ENCODE measurements at regions not wholly inside any gene's neighbourhood (a gene's known extent, or its start where the extent isn't known, plus 50 kb on each side); places are given as distances from the start of the nearest gene placed in this dataset.
A peak's percentile ranks its signal among the peaks of the same experiment; 100 is the strongest.

DNA sequence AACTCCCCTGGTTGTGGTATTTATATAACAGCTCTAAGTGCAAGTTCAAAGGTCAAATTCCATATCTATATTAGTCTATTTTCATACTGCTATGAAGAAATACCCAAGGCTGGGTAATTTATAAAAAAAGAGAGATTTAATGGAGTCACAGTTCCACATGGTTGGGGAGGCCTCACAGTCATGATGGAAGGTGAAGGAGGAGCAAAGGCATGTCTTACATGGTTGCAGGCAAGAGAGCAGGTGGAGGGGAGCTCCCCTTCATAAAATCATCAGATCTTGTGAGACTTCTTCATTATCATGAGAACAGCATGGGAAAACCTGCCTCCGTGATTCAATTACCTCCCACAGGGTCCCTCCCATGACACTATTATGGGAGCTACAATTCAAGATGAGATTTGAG, 179.6 kb upstream of the FBXO11 start:
- Histone ChIP-seq H2AFZ (ENCODE audit: low read depth, low read length) (no peak overlapping the region), H3K79me2 (ENCODE audit: control insufficient read depth, insufficient read depth, low read length) (no peaks in the 10 kb centered on the region), H3K9me3 (replicated peaks; ENCODE audit: control insufficient read depth, insufficient read depth, low read depth, low read length) (no peaks in the 10 kb centered on the region), H3K4me1 (replicated peaks in 1 of 2; ENCODE audit: control insufficient read depth in 2 of 2, insufficient read depth in 2 of 2, low read length in 2 of 2) (no peaks in the 10 kb centered on the region), H3K27ac (ENCODE audit: extremely low read depth, low read depth, low read length) (no peak overlapping the region), H3K9ac (ENCODE audit: insufficient read depth in 1 of 2, low read depth in 2 of 2, low read length in 2 of 2) (no peak overlapping the region), H3K36me3 (ENCODE audit: control insufficient read depth, insufficient read depth, low read length) (no peaks in the 10 kb centered on the region), H3K9me1 (ENCODE audit: control insufficient read depth, insufficient read depth, low read length) (no peaks in the 10 kb centered on the region), H3K27me3 (ENCODE audit: control insufficient read depth in 2 of 2, insufficient read depth in 2 of 2, low read length in 2 of 2) (peaks cover 2 to 9% of the 10 kb centered on the region in 2 experiments; a peak in 2 of 5 replicates), H3K4me2 (ENCODE audit: insufficient read depth, low read length) (no peak overlapping the region), H3K4me3 (no peak overlapping the region), H4K20me1 (replicated peaks; ENCODE audit: control insufficient read depth, insufficient read depth, low read length) (no peaks in the 10 kb centered on the region)
- CTCF ChIA-PET (ENCODE audit: low intra/inter-chr PET ratio): no interaction called here
- POLR2A ChIA-PET: no interaction called here
- in situ Hi-C loops (cut with MboI) (no loop called here), intact Hi-C loops (cut with micrococcal nuclease) (no loop called here)
- FAIRE-seq: no peak
- BruUV-seq (replicated peaks): no TSS peak
- WGBS (ENCODE audit: insufficient coverage, low coverage, missing lambda C conversion rate): 0% methylated on average over 1 of the region's 1 CpG
- no peak for ATAC-seq
- no peak for DNase-seq (ENCODE audit: extremely low read depth in 1 of 4, low spot score in 3 of 4)
- TF ChIP-seq, protein P1, sequence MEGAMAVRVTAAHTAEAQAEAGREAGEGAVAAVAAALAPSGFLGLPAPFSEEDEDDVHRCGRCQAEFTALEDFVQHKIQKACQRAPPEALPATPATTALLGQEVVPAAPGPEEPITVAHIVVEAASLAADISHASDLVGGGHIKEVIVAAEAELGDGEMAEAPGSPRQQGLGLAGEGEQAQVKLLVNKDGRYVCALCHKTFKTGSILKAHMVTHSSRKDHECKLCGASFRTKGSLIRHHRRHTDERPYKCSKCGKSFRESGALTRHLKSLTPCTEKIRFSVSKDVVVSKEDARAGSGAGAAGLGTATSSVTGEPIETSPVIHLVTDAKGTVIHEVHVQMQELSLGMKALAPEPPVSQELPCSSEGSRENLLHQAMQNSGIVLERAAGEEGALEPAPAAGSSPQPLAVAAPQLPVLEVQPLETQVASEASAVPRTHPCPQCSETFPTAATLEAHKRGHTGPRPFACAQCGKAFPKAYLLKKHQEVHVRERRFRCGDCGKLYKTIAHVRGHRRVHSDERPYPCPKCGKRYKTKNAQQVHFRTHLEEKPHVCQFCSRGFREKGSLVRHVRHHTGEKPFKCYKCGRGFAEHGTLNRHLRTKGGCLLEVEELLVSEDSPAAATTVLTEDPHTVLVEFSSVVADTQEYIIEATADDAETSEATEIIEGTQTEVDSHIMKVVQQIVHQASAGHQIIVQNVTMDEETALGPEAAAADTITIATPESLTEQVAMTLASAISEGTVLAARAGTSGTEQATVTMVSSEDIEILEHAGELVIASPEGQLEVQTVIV (CRISPR knock-in tag; IDR thresholded peaks at IDR 0.05; ENCODE audit: borderline replicate concordance): no peak
- TF ChIP-seq ZNF431 (CRISPR knock-in tag; IDR thresholded peaks at IDR 0.05): peak; percentile 81; the same call in 1 of the 2 replicates

DNA sequence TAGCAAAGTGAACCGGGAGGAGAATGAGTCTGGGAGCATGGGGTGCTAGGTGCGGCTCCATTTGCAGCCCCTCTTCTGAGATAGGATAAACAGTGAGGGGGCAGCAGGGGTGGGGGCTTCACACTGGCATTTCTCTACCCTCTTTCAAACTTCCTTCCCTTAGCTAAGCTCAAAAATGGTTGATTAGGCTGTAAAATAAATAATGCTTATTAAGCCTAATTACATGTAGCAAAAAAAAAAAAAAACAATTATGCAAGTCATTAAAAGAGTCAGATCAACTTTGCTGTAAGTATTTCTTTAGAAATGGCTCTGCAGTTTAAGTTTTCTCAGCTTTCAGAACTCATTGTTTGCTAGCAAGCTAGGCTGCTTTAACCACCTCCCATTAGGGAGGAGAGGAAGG, 182.7 kb upstream of the FBXO11 start:
- H3K79me2 ChIP-seq (ENCODE audit: control insufficient read depth, insufficient read depth, low read length): no peaks in the 10 kb centered on the region
- DNase-seq (ENCODE audit: extremely low read depth in 1 of 4, low spot score in 3 of 4): no peak
- intact Hi-C loops (cut with micrococcal nuclease): no loop called here
- no peaks in the 10 kb centered on the region for H3K36me3 ChIP-seq (ENCODE audit: control insufficient read depth, insufficient read depth, low read length)
- H3K9me1 ChIP-seq (ENCODE audit: control insufficient read depth, insufficient read depth, low read length): no peaks in the 10 kb centered on the region
- in situ Hi-C loops (cut with MboI): no loop called here
- no peaks in the 10 kb centered on the region for H3K4me1 ChIP-seq (replicated peaks in 1 of 2; ENCODE audit: control insufficient read depth in 2 of 2, insufficient read depth in 2 of 2, low read length in 2 of 2)
- no peaks in the 10 kb centered on the region for H4K20me1 ChIP-seq (replicated peaks; ENCODE audit: control insufficient read depth, insufficient read depth, low read length)
- WGBS (ENCODE audit: insufficient coverage, low coverage, missing lambda C conversion rate): 0% methylated on average over 2 of the region's 2 CpGs
- H3K4me3 ChIP-seq: no peak overlapping the region
- CTCF ChIA-PET (ENCODE audit: low intra/inter-chr PET ratio): interaction anchor here (0.6 kb wide), 1 partner anchor 316 kb away, joined by 12 read pairs; no protein-coding TSS in a partner anchor
- TF ChIP-seq ZEB2 (IDR thresholded peaks at IDR 0.05) (no peak), MAFG (tag; conservative IDR thresholded peaks at IDR 0.05) (0 out of 2 replicates have a peak, but pooled peaks have one; percentile 28), C11orf30 (IDR thresholded peaks at IDR 0.05; ENCODE audit: low read depth) (0 out of 2 replicates have a peak, but pooled peaks have one; percentile 7), NCOA4 (IDR thresholded peaks at IDR 0.05; ENCODE audit: partially characterized antibody) (no peak), ZNF316 (IDR thresholded peaks at IDR 0.05) (peak; percentile 77)
- TF ChIP-seq, protein P2, sequence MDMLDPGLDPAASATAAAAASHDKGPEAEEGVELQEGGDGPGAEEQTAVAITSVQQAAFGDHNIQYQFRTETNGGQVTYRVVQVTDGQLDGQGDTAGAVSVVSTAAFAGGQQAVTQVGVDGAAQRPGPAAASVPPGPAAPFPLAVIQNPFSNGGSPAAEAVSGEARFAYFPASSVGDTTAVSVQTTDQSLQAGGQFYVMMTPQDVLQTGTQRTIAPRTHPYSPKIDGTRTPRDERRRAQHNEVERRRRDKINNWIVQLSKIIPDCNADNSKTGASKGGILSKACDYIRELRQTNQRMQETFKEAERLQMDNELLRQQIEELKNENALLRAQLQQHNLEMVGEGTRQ (CRISPR knock-in tag; IDR thresholded peaks at IDR 0.05): no peak
- peaks cover 2 to 8% of the 10 kb centered on the region in 2 experiments; a peak in 1 of 5 replicates for H3K27me3 ChIP-seq (ENCODE audit: control insufficient read depth in 2 of 2, insufficient read depth in 2 of 2, low read length in 2 of 2)
- no peak overlapping the region for H3K27ac ChIP-seq (ENCODE audit: extremely low read depth, low read depth, low read length)
- no peak overlapping the region for H3K9ac ChIP-seq (ENCODE audit: insufficient read depth in 1 of 2, low read depth in 2 of 2, low read length in 2 of 2)
- H2AFZ ChIP-seq (ENCODE audit: low read depth, low read length): no peak overlapping the region
- no peak for FAIRE-seq
- no peak overlapping the region for H3K4me2 ChIP-seq (ENCODE audit: insufficient read depth, low read length)
- no TSS peak for BruUV-seq (replicated peaks)
- no peaks in the 10 kb centered on the region for H3K9me3 ChIP-seq (replicated peaks; ENCODE audit: control insufficient read depth, insufficient read depth, low read depth, low read length)
- no peak for ATAC-seq
- POLR2A ChIA-PET: interaction anchor here (0.6 to 1.0 kb wide), 2 partner anchors 18 to 64 kb away, joined by 4 to 5 read pairs; no protein-coding TSS in a partner anchor

All from K562 (cell line).